ENCODE measurements at regions not wholly inside any gene's neighbourhood (a gene's known extent, or its start where the extent isn't known, plus 50 kb on each side); places are given as distances from the start of the nearest gene placed in this dataset.
"Not testable (repeated sequence)": the region's sequence is repeated elsewhere in the genome, so short reads cannot be mapped to it uniquely, and the experiment has no call there.

GRCh38 chr5:135151256-135151655 is 117.2 kb upstream of the PITX1 start:
- no peak overlapping the region for H3K4me2 ChIP-seq
- H3K4me1 ChIP-seq = no peaks in the 10 kb centered on the region
- no peak overlapping the region for H3K9ac ChIP-seq
- no peak for TF ChIP-seq Cebpa-rat (IDR thresholded peaks at IDR 0.05)
- peaks cover 10 to 22% (median 13%) of the 10 kb centered on the region in 11 experiments; a peak in 19 of 22 replicates for H3K9me3 ChIP-seq (replicated peaks in 1 of 11)
- H3K36me3 ChIP-seq = no peaks in the 10 kb centered on the region
- H3K27ac ChIP-seq = no peak overlapping the region
- no peaks in the 10 kb centered on the region for H4K20me1 ChIP-seq
- no peak overlapping the region for H3K4me3 ChIP-seq
- no peaks in the 10 kb centered on the region for H3K27me3 ChIP-seq

GRCh38 chr5:135150767-135151166 is 116.7 kb upstream of the PITX1 start:
- Histone ChIP-seq H3K4me2 (no peak overlapping the region), H4K20me1 (no peaks in the 10 kb centered on the region), H3K4me3 (no peak overlapping the region), H3K4me1 (no peaks in the 10 kb centered on the region), H3K9ac (no peak overlapping the region), H3K27me3 (no peaks in the 10 kb centered on the region), H3K36me3 (no peaks in the 10 kb centered on the region), H3K9me3 (replicated peaks in 1 of 11) (peaks cover 10 to 22% (median 13%) of the 10 kb centered on the region in 11 experiments; a peak in 19 of 22 replicates), H3K27ac (no peak overlapping the region)
- no peak for TF ChIP-seq Cebpa-rat (IDR thresholded peaks at IDR 0.05)

- H3K27me3 ChIP-seq = no peaks in the 10 kb centered on the region
- no peak overlapping the region for H3K4me2 ChIP-seq
- no peaks in the 10 kb centered on the region for H4K20me1 ChIP-seq
- no peaks in the 10 kb centered on the region for H3K36me3 ChIP-seq
- TF ChIP-seq Cebpa-rat (IDR thresholded peaks at IDR 0.05) = no peak
- no peak overlapping the region for H3K4me3 ChIP-seq
- H3K27ac ChIP-seq = no peak overlapping the region
- H3K9me3 ChIP-seq (replicated peaks in 1 of 11) = peaks cover 10 to 22% (median 13%) of the 10 kb centered on the region in 11 experiments; a peak in 19 of 22 replicates
- no peaks in the 10 kb centered on the region for H3K4me1 ChIP-seq
- H3K9ac ChIP-seq = no peak overlapping the region
Measured at GRCh38 chr5:135149956-135150723, 116.1 kb upstream of the PITX1 start.

- Histone ChIP-seq H3K4me3 (no peak overlapping the region), H3K9me3 (replicated peaks in 1 of 11) (peaks cover 10 to 22% (median 13%) of the 10 kb centered on the region in 11 experiments; a peak in 19 of 22 replicates), H4K20me1 (no peaks in the 10 kb centered on the region), H3K9ac (no peak overlapping the region), H3K36me3 (no peaks in the 10 kb centered on the region), H3K27ac (no peak overlapping the region), H3K27me3 (no peaks in the 10 kb centered on the region), H3K4me1 (no peaks in the 10 kb centered on the region), H3K4me2 (no peak overlapping the region)
- TF ChIP-seq Cebpa-rat (IDR thresholded peaks at IDR 0.05) = no peak
Measured at GRCh38 chr5:135149229-135149955, 115.4 kb upstream of the PITX1 start.

GRCh38 chr5:135147294-135148090 is 113.5 kb upstream of the PITX1 start:
- Histone ChIP-seq H3K27ac (no peak overlapping the region), H3K9me3 (replicated peaks in 1 of 11) (peaks cover 10 to 22% (median 13%) of the 10 kb centered on the region in 11 experiments; a peak in 19 of 22 replicates), H3K27me3 (no peaks in the 10 kb centered on the region), H3K4me2 (no peak overlapping the region), H4K20me1 (no peaks in the 10 kb centered on the region), H3K36me3 (no peaks in the 10 kb centered on the region), H3K4me3 (no peak overlapping the region), H3K9ac (no peak overlapping the region), H3K4me1 (no peaks in the 10 kb centered on the region)
- TF ChIP-seq Cebpa-rat (IDR thresholded peaks at IDR 0.05) = no peak

- Histone ChIP-seq H3K36me3 (no peaks in the 10 kb centered on the region), H3K9ac (no peak overlapping the region), H3K4me1 (peaks cover 3 to 12% (median 7%) of the 10 kb centered on the region in 10 experiments), H3K27me3 (no peaks in the 10 kb centered on the region), H3K4me3 (no peak overlapping the region), H3K9me3 (replicated peaks in 1 of 11) (peaks cover 10 to 22% (median 13%) of the 10 kb centered on the region in 11 experiments; a peak in 19 of 22 replicates), H3K27ac (no peak overlapping the region), H4K20me1 (no peaks in the 10 kb centered on the region), H3K4me2 (no peak overlapping the region)
- TF ChIP-seq Cebpa-rat (IDR thresholded peaks at IDR 0.05) = peak in 2 of 11 experiments; percentile 28 to 36; a peak in 2 of 22 replicates
Measured at GRCh38 chr5:135145985-135146384, 112.0 kb upstream of the PITX1 start.

GRCh38 chr5:135143682-135144081 is 109.7 kb upstream of the PITX1 start:
- Histone ChIP-seq H3K9me3 (replicated peaks in 1 of 11) (peaks cover 10 to 21% (median 13%) of the 10 kb centered on the region in 11 experiments; a peak in 19 of 22 replicates), H3K4me1 (peaks cover 10 to 35% (median 24%) of the 10 kb centered on the region in 10 experiments)
- H4K20me1 ChIP-seq, H3K36me3 ChIP-seq, H3K4me3 ChIP-seq, H3K4me2 ChIP-seq, H3K27ac ChIP-seq, H3K9ac ChIP-seq, H3K27me3 ChIP-seq: not testable (repeated sequence)

- Histone ChIP-seq H3K4me2 (peak overlapping the region; percentile 36 to 78 (median 64); a peak in 21 of 22 replicates), H3K27ac (peak overlapping the region in 9 of 11 experiments; percentile 38 to 84 (median 68); a peak in 15 of 22 replicates), H3K4me3 (no peak overlapping the region), H3K4me1 (peaks cover 10 to 43% (median 24%) of the 10 kb centered on the region in 10 experiments), H4K20me1 (no peaks in the 10 kb centered on the region), H3K9me3 (replicated peaks in 1 of 11) (peaks cover 0 to 5% (median 0%) of the 10 kb centered on the region in 11 experiments; a peak in 1 of 22 replicates), H3K9ac (peak overlapping the region in 5 of 11 experiments; percentile 17 to 58 (median 23); a peak in 8 of 22 replicates), H3K36me3 (no peaks in the 10 kb centered on the region), H3K27me3 (no peaks in the 10 kb centered on the region)
- TF ChIP-seq Cebpa-rat (IDR thresholded peaks at IDR 0.05) = no peak
Measured at GRCh38 chr5:135141303-135142268, 107.6 kb upstream of the PITX1 start.
